ENCODE measurements at regions not wholly inside any gene's neighbourhood (a gene's known extent, or its start where the extent isn't known, plus 50 kb on each side); places are given as distances from the start of the nearest gene placed in this dataset.

- TF ChIP-seq CTCF (IDR thresholded peaks at IDR 0.05; ENCODE audit: low read length) (no peak), EZH2 (optimal IDR thresholded peaks at IDR 0.05; ENCODE audit: low read depth, low read length) (no peak), EZH2phosphoT487 (IDR thresholded peaks at IDR 0.05; ENCODE audit: low read length) (no peak)
Observed at GRCh38 chr6:166251655-166252054, 56.5 kb downstream of the PRR18 start.

All from MM.1S (cell line).